GM12865 (cell line): ENCODE measurements at regions not wholly inside any gene's neighbourhood (a gene's known extent, or its start where the extent isn't known, plus 50 kb on each side); places are given as distances from the start of the nearest gene placed in this dataset.
"Not testable (repeated sequence)": the region's sequence is repeated elsewhere in the genome, so short reads cannot be mapped to it uniquely, and the experiment has no call there.

Experiments used
- DNase-seq: peaks from one replicate; pipeline ENCODE4 v3.0.0; 2010; ENCODE audit warnings: low read depth
- H3K4me3 ChIP-seq: 2 replicates; pipeline ENCODE4 v1.5.1; 2011; ENCODE audit warnings: mild to moderate bottlenecking, low read depth, low read length, control low read depth
- TF ChIP-seq, protein P1 (sequence below): IDR thresholded peaks from 2 replicates; pipeline ENCODE4 v1.5.1; 2011; ENCODE audit warnings: low read length, control low read depth, low read depth, inconsistent platforms; ENCODE audit not compliant: insufficient read depth; ENCODE audit errors: missing control alignments

DNA sequence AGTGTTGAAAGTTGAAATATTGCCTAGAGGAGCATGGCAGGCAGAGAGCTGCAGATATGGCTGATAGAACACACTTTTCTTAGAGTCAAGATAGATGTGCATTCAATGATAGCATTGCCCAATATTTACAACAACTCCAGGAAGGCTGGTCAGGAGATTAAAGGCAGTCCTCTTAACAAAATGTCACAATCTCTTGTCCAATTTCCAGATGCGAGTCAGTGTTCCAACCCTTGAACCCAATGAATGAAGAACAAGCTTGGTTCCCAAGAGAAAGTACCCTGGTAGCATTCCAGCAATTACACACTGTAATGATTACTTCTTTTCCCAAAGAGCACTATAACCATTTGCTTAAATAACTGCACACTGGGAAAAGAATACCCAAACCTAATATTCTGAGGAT lies 839.4 kb upstream of the VRK2 start:
- TF ChIP-seq, protein P1, sequence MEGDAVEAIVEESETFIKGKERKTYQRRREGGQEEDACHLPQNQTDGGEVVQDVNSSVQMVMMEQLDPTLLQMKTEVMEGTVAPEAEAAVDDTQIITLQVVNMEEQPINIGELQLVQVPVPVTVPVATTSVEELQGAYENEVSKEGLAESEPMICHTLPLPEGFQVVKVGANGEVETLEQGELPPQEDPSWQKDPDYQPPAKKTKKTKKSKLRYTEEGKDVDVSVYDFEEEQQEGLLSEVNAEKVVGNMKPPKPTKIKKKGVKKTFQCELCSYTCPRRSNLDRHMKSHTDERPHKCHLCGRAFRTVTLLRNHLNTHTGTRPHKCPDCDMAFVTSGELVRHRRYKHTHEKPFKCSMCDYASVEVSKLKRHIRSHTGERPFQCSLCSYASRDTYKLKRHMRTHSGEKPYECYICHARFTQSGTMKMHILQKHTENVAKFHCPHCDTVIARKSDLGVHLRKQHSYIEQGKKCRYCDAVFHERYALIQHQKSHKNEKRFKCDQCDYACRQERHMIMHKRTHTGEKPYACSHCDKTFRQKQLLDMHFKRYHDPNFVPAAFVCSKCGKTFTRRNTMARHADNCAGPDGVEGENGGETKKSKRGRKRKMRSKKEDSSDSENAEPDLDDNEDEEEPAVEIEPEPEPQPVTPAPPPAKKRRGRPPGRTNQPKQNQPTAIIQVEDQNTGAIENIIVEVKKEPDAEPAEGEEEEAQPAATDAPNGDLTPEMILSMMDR, result no peak
- no peak for DNase-seq
- H3K4me3 ChIP-seq, result no peak overlapping the region

DNA sequence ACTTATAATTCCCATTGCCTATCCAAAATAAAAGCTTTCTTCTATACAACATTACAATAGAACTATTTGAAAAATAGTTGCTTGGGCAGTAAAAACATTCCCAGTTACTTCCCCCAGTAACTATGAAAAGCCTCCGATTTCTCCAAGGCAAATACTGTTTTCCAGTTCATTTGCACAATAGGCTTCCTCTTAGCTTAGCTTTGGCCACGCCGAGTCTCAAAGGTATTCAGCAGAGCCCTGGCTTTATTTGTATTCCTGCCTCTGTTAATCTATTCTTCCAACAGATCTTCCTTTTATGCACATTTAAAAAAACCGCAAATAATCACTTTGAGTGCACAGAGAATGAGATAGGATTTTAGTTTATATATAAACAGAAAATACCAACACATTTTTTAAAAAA lies 836.8 kb upstream of the VRK2 start:
- H3K4me3 ChIP-seq, result no peak overlapping the region
- DNase-seq, result no peak
- TF ChIP-seq, protein P1, result no peak

DNA sequence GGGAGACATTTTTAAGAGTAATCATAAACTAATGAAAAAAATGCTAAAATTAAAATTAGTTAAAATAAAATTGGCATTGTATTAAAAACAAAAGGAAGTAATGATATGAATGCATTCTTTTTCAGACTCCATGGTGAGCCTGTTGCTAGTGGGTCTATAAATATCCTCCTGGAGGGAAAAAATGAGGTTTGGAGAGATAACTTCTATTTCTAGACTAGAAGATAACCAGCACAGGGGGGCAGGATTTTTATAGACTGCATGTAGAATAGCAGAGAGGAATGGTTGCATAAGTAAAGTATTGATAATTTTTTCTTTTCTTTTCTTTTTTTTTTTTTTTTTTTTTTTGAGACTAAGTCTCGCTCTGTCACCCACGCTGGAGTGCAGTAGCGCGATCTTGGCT lies 835.8 kb upstream of the VRK2 start:
- DNase-seq, result no peak
- no peak overlapping the region for H3K4me3 ChIP-seq
- TF ChIP-seq, protein P1, result no peak

DNA sequence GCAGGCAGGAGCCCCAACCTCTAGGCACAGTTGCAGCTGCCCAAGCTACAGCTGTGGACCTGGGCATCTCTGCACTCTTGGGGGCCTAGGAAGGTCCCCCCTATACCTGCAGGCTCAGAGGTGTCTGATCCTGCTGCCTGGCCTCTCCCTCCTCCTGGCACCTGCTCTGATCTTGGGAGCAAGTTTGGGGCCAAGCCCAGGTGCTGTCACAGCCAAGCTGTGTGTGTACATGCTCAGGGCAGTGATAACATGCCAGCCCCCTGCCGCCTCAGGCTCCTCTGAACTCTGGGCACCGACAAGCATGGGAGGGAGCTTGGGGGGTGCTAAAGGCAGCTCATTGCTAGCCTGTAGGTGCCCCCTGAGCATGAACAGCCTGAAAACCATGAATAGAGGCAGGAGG lies 829.6 kb upstream of the VRK2 start:
- TF ChIP-seq, protein P1, result no peak
- DNase-seq, result no peak
- no peak overlapping the region for H3K4me3 ChIP-seq

DNA sequence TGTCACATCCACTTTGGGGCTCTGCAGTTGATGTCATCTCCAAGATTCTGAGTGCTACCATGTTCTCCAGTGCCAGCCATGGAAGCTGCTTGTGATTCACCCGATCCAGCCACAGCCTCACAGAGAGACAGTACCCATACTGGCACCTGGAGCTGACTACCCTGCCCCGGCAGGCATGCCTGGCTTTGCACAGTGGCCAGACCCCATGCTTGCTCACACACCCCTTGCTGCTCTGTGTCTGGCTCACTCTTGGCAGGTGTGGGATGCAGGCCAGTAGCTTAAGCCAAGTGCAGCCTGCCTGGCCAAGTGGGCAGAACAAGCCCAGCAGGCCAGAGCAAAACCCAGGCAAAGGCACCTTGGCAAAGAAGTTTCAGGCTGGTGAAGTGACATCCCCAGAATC lies 828.4 kb upstream of the VRK2 start:
- TF ChIP-seq, protein P1, result no peak
- H3K4me3 ChIP-seq, result no peak overlapping the region
- no peak for DNase-seq

DNA sequence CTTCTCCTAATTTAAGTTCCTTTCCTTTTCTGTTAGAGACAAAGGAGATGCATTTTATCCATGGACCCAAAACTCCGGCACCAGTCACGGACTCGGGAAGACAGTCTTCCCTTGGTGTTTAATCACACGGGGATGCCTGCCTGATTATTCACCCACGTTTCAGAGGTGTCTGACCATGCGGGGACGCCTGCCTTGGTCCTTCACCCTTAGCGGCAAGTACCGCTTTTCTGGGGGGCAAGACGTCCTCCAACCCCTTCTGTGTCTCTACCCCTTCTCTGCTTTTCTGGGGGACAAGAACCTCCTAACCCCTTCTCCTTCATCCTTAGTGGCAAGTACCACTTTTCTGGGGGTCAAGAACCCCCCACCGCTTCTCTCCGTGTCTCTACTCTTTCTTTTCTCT lies 816.9 kb upstream of the VRK2 start:
- not testable (repeated sequence) for DNase-seq, H3K4me3 ChIP-seq

DNA sequence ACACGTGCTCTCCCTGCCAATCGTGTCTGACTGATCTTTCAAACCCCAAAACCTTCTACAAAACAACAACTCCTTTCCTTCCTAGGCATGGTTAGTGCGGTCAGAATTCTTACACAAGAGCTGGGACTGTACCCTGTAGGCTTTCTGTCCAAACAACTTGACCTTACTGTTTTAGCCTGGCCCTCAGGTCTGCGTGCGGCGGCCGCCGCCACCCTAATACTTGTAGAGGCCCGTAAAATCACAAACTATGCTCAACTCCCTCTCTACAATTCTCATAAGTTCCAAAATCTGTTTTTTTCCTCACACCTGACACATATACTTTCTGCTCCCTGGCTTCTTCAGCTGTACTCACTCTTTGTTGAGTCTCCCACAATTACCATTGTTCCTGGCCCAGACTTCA lies 814.3 kb upstream of the VRK2 start:
- not testable (repeated sequence) for DNase-seq, H3K4me3 ChIP-seq

DNA sequence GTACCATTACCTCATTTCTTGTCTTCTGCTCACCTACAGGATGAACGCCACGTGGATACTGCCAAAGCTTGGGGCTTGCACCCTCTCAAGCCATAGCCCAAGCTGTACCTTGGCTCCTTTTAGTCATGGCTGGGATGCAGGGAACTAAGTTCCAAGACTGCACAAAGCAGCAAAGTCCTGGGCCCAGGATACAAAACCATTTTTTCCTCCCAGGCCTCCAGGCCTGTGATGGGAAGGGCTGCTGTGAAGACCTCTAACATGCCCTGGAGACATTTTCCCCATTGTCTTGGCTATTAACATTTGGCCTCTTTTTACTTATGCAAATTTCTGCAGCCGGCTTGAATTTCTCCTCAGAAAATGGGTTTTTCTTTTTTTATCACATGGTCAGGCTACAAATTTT lies 795.1 kb upstream of the VRK2 start:
- H3K4me3 ChIP-seq, DNase-seq: not testable (repeated sequence)

DNA sequence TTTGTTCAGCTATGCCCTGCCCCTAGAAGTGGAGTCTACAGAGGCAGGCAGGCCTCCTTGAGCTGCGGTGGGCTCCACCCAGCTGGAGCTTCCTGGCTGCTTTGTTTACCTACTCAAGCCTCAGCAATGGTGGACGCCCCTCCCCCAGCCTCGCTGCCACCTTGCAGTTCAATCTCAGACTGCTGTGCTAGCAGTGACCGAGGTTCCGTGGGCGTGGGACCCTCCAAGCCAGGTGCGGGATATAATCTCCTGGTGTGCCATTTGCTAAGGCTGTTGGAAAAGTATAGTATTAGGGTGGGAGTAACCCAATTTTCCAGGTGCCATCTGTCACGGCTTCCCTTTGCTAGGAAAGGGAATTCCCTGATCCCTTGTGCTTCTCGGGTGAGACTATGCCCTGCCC lies 770.2 kb upstream of the VRK2 start:
- DNase-seq, H3K4me3 ChIP-seq: not testable (repeated sequence)
